HG02678 (cell line): ENCODE measurements at regions not wholly inside any gene's neighbourhood (a gene's known extent, or its start where the extent isn't known, plus 50 kb on each side); places are given as distances from the start of the nearest gene placed in this dataset.

Experiments used
- ATAC-seq: cut with Tn5 transposase; IDR thresholded peaks from one replicate; pipeline ENCODE4 v1.9.1; 2021; ENCODE audit warnings: mild to moderate bottlenecking, moderate library complexity; ENCODE audit not compliant: unreplicated experiment

DNA sequence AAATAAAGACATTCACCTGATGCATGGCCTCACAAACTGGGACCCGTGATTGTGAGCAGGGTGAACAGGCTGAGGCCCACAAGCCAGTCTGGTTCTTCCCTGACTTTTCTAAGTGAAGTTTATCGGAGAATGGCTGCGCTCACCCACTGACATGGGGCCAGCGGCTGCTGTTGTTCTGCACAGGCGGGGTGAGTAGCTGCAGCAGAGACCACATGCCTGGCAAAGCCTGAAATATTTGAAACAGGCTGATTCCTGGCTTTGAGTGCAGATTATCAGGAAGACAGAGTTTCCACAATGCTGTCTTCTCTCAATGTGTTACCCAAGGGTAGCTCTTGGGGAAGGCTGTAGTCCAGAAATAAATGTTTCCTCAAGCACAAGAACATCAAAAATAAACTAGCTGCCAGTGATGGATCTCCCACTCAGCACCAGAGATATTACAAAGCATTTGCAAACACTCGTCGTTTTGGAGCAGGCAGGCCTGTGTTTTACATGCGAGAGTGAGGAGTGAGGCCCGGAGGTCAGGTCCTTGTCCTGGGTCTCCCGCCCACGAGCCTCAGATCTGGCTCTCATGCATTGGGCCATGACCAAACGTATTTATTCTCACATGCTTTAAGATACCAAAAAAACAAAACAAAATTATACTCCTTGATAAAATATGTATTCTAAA, 647.1 kb downstream of the GALR1 start:
- no peak for ATAC-seq

DNA sequence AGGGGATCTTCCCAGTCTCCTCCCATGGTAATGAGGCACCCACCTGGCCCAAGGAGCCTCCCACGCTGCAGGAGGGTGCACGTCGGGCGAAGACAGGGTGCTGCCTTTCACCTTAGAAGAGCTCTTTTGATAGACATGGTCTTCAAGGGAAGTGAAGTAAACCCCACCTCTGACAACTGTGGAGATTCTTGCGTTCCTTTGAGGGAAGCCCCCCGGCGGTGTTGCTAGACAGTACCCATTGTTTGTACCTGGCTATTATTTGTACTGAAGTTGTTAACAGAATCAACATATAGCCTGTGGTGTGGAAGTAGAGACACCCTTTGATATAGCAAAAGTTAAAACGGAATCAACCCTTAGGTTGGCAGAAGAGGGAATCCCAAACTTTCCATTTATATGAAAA, 648.0 kb downstream of the GALR1 start:
- no peak for ATAC-seq

DNA sequence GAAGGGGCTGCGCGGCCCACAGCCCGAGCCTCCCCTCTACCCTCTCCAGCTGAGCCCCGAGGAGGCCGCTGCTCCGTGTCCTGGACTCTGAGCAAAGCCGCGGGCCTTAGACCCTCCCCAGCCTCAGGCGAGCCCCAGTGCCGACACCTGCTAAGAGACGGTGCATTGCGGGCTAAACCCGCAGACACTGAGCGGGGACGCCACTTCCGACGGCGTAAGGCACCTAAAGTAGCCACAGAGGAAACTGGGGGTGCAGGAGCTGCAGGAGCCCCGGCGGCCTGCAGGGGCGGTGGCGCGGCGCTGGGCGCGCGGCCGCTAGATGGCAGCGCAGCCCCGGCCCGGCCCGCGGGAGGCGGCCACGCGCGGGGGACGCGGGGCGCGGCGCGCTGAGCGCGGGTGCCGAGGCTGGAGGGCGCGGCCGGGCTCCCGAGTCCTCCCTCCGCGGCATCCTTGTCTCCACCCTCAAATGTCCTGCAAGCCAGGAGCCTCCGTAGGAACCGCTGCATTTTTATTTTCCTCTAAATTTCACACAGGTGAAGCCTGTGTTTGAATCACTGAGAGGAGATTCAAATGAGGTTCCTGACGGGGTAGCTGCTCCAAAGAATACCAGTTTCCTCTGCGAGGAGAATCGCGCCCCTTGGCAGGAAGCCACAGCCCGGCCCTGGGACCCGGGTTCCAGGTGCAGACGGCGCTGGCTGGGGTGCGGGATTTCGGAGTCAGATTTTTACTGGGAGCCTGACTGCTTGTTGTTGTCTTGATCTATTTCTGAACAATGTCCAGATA, 650.5 kb downstream of the GALR1 start:
- ATAC-seq = peak; percentile 100

DNA sequence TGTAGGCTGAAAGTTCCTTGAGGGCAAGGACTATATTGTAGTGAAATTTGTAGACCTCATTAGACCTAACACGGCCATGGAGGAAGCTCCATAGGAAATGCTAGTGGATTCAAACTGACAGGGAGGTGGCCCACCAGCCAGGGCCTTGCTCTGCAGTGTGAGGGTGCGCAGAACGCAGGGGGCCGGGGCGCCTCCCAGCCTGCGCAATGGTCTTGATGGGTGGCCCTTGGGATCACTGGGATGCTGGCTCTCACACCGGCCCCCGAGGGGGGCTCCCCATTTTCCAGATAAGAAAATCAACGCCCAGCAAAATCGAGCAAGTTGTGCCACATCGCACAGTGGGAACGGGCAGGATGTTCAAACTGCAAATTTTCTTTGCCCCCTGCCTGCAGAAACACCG, 655.4 kb downstream of the GALR1 start:
- ATAC-seq = no peak

DNA sequence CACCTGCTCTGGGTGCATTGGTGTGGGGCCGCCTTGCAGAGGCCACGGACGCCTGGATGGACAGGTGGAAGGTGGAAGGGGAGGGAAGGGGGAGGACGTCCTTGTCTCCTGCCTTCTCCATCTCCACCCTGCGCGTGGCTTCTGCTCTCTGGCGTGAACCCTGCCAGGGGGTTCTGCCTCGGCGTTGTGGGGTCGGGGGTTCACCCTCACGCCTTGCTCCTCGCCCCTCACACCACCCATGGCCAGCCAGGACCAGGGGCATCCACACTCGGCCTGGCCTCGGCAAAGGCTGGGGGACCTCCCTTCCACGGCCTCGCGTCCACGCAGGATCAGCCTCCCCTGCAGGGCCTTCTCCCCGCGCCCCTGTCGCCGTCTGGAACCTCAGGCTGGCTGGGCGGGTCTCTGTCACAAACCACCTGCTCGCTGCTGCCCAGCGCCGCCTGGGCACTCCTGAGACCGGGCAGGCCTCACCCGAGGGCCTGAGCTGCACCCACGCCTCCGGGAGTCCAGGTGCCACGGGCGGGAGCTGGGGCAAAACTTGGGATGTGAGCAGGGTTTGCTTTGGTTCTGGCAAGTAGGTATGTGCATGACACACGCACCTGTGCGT, 655.9 kb downstream of the GALR1 start:
- ATAC-seq = no peak

DNA sequence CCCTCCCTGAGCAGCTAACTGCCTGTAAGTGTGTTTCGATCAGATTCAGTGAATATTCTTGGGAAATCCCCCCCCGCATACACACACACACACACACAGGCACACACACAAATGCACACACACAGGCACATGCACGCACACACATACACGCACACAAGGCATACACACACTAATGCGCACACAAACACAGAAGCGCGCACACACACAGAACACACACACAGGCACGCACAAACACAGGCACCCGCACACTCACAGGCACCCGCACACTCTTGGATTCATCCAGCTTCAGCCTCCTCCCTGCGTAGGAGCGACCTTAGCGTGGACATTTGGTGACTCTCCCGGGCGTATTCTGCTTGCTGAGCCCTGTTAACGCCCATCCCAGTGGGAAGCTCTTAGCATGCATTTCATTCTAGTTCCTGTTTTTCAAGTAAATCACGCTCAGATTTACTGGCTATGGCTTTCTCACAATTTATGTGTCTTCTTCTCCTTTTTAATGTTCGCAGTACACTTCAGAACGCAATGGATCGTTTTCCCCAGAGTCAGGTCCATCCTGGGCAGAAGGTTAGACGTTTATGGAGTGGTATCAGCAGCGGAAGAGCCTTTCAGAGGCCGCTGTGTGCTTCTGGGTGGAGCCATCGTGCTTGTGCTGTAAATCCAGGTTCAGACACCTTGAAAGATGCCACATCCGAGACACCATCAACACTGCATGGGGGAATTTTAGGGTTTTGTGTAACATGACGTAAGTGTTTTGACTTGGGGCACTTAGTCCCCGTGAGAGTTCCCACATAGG, 656.6 kb downstream of the GALR1 start:
- no peak for ATAC-seq

DNA sequence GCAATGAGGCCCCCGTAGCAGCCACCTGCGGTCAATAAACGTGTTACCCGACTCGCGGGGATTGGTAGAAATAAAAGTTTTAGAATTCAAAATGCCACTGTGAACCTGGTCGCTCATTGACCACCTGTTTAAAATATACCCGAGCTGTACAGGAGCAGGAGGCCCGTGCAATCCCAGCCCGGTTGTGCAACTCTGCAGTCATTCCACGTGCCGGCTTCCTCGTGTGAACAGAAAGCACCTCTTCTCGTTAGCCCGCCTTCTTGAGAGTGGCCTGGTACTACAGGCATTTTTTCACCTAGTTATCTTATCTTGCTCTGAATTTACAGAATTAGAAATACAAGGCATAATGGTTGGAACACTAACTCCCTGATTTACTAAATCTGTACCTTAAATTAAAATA, 660.7 kb downstream of the GALR1 start:
- ATAC-seq = no peak

DNA sequence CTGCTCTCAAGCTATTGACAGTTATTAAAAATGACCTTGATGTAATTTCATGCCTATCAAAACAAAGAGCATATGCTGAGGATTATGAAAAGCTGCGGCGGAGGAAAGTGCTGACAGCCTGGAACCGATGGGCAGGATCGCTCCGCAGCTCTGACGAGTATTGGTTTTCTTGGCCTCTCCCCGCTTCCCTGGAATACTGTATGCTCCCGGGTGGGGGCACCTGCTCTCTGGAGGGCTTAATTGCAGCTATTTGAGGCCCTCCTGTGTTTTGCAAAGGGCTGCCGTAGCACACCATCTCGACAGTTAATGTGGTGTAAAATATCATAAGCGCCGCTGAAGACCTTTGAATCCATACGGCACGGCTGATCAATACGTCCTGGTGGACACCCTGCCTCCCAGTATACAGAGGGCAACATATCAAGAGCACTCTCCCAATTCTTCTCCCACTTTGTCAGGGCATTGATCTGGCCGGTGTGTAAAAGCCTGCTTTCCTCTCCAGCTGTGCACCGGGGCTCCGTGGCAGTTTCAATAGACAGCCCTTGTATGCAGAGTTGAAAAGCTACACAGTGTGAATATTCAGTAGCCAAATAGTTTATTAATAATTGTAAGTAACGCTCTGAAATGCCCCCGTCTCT, 662.4 kb downstream of the GALR1 start:
- no peak for ATAC-seq

DNA sequence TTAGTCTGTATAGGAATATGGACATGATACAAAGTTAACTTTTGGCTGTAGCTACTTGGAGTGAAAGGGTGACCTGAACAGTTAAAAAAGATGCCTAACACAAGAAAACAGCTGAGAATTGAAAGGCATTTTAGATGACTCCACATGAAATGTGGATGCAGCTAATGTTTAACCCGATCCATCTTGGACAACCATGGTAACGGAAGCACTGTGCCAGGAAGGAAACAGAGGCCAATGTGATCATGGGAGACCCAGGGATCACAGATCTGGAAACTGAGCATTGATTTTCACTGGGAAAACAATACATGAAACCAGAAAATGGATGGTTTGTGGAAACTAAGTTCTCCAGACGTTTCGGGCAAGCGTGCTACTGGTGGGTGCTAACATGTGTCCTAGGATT, 669.1 kb downstream of the GALR1 start:
- ATAC-seq = no peak

DNA sequence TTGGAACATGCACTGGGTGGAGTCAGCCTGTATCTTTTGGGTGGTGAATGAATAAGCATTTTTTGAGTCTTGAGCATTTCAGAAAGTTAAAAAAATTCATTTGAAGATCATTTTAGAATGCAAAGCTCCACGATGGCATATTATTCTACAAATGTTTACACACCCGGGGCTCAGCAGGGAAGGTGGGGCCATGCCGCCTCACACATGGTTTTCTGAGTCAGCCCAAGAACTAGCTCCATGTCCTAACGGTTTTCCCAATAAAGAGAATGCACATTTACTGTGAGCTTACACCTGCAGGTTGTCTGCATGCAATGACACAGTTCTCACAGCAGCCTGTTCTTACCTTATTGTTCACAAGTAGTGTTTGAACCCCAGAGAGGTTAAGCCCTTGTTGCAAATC, 670.3 kb downstream of the GALR1 start:
- no peak for ATAC-seq

DNA sequence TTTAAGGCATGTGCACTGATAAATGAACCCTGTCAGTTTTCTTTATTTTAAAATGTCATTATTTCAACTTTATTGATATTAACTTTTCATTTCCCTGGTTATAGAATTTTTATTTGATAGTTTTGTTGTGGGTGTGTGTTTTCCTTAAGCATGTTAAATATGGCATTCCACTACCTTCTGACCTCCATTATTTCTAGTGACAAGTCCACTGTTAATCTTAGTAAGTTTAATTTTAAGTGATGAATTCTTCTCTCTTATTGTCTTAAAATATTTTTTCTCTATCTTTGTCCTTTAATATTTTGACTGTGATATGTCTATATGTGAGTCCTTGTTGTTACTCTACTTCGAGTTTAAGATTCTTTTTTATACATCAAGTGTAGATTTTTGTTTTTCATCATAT, 685.7 kb downstream of the GALR1 start:
- ATAC-seq = no peak

DNA sequence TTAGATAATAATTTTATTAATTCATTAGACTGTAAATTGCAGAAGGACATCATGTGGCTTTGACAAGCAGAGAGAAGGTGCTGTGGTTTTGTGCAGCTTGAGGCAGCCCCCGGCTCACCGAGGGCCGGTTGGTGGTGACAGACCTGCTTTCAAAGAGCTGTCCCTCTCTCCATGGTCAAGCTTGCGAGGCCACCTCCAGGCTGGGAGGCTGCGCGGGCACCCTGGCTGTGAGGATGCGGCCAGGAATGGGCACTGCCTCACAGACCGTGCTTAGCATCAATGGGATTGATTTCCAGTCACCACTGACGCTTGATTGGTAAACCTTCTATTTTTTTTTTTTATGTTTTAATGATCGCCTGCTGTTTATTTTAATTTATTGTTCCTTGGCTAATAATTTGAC, 690.9 kb downstream of the GALR1 start:
- no peak for ATAC-seq

DNA sequence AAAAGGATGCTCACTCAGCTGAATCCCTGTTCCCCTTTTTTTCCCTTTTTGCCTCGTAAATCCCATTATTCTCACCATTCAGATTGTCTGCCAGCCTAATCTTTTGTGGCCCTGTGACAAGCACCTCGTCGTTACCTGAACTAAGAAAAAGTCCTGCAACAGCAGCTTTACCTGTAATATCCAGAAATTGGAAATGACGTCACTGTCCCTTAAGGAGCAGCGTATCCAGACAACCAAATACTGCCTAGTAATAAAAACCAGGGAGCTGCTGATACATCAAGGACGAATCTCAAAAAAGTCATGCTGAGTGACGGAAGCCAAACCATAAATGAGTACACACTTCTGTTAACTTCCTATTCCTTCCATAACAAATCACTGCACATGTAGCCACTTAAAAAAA, 694.9 kb downstream of the GALR1 start:
- no peak for ATAC-seq

DNA sequence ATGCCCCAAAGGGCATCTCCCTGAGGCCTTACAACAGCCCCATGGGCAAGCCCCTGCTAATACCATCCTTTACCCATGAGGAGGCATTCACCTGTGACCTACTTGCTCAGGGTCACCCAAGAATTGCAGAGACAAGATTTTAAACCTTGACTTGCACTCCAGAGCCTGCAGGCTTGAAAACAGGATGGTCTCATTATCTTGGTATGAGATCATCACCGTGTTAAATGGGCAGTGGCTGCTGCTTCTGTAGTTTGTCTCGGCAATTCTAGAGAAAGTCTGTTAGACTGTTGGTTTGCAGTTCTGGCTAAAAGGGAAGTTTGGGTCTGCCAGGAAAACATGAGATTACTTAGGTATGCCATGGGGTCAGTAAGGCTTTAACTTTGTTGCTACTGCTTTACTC, 698.9 kb downstream of the GALR1 start:
- no peak for ATAC-seq

DNA sequence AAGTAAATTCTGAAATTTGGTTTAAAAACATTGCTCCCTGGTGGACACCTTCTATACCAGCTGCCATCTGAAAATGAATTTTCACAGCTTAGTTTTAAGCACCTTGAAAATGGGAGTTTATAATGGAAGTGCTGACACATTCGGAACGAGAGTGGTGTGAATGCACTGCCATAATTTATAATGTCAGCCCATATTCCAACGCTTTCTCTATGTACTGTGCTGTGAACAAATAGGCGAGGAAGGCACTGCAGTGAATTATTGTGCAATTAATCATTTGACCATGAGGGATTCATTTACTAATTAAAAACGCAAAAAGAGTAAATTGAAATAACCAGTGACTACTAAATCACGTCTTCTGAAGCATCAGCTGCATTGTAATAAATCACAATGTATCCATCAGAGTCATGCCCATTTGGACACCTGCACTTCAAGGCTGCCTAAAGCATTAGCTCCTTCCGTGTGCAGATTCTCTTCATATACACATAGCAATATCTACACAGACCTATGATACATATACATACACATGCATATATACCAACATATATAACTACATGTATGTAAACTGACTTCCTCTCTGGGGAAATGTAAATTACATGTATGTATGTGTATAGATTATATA, 699.8 kb downstream of the GALR1 start:
- no peak for ATAC-seq

DNA sequence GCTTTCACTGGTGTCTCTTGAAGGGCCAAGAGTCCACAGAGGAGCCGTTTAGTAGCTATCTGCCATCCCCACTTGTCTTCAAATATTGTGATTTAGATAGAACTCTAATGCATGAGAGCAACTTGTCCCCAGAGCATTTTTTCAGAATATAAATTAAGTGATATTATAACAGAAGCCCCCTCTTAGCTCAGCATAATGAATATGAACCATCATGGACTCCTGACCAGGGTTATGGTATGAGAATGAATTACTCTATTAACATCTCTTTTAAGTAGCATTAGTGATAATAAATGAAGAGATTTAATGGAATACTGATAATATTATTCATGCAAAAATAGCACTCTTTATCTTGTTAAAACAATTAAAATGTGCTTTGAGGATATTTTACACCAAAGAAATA, 709.6 kb downstream of the GALR1 start:
- no peak for ATAC-seq

DNA sequence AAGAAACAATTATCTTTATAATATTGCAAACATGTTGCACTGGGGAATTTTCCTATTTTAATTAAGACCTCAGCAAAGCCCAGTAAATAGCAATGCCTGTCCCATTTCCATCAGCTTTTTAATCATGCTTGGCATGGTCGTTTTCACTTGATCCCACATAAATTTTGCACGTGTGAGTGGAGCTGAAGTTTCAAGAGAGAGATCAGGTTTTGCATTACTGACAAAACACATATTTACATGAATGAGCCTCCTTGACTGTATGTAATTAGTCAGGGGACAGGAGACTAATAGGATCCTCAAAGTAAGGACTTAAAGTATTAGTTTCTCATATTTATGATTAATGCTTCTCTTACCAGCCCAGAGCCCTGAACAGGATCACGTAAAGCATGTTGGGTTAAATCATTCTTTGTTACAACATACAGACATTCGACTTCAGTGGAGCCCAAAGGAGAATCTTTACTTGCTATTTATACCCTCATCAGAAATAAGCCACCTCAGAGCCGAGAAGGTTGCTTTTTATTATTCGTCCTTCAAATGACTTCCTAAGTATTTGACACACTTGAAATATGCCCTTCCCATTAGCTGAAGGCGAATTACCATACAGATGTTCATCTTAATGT, 711.3 kb downstream of the GALR1 start:
- no peak for ATAC-seq

DNA sequence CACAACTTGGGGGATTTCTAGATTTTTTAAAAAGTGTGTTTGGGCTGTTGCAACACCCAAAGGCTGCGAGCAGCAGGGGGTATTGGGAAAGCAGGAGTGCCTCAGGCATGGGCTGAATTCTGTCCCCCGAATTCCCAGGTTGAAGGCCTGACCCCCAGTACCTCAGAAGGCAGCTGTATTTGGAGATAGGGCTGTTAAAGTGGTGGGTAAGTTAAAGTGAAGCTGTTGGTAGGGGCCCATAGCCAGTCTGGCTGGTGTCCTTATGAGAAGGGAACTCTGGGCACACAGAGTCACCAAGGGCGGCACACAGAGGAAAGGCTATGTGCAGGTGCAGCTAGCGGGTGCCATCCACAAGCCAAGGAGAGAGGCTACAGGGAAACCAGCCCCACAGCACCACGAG, 717.4 kb downstream of the GALR1 start:
- ATAC-seq = no peak

DNA sequence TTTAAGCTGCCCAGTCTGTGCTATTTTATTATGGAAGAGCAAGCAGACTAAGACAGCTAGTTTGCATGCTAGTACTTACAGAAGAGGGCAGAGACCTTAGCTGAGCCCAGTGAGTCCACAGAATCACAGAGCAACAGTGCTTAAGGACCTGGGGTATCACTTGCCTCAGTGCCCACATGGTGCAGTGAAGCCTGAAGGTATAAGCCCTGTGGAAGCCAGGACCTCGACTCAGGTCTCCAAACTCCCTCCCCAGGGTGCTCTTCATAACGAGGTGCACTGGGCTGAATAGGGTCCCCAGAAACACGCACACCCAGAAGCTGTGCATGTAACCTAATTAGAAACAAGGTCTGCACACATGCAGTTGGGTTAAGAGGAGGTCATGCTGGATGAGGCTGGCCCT, 718.1 kb downstream of the GALR1 start:
- no peak for ATAC-seq

DNA sequence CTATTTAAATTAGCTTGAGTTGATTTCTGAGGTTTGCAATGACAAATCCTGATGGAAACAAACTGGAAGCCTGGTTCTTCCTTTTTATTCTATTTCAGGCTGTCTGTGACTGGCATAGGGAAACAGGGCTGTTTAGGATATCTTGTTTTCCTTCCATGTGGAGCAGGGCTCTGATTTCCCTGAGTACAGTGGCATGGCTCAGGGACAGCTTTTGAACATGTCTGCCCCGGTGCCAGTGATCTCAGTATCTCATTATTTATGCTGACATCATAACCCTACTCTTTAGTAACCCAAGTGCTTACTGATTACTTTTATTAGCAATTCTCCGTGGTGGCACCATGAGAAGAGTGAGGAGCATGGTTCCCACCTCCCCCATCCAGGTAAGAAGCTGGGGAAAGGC, 720.3 kb downstream of the GALR1 start:
- no peak for ATAC-seq
